ENCODE measurements at regions not wholly inside any gene's neighbourhood (a gene's known extent, or its start where the extent isn't known, plus 50 kb on each side); places are given as distances from the start of the nearest gene placed in this dataset.

- TF ChIP-seq PHF8 (IDR thresholded peaks at IDR 0.05; ENCODE audit: borderline replicate concordance, low read length) = no peak
- no peak for TF ChIP-seq ZFP30 (CRISPR knock-in tag; IDR thresholded peaks at IDR 0.05; ENCODE audit: borderline replicate concordance)
- no peak for TF ChIP-seq USF2 (CRISPR knock-in tag; IDR thresholded peaks at IDR 0.05)
Measured at GRCh38 chr1:239526391-239526790, 140.0 kb downstream of the CHRM3 start (continued).

GRCh38 chr1:239527051-239527693 is 140.8 kb downstream of the CHRM3 start:
- H3K27ac ChIP-seq (ENCODE audit: extremely low read depth, low read depth, low read length) = no peak overlapping the region
- no peaks in the 10 kb centered on the region for H4K20me1 ChIP-seq (replicated peaks; ENCODE audit: control insufficient read depth, insufficient read depth, low read length)
- intact Hi-C loops (cut with micrococcal nuclease) (no loop called here), in situ Hi-C loops (cut with MboI) (no loop called here)
- no peak for ATAC-seq
- H3K4me1 ChIP-seq (replicated peaks in 1 of 2; ENCODE audit: control insufficient read depth in 2 of 2, insufficient read depth in 2 of 2, low read length in 2 of 2) = no peaks in the 10 kb centered on the region
- no peak for DNase-seq (ENCODE audit: extremely low read depth in 1 of 4, low spot score in 3 of 4)
- no peaks in the 10 kb centered on the region for H3K27me3 ChIP-seq (ENCODE audit: control insufficient read depth in 2 of 2, insufficient read depth in 2 of 2, low read length in 2 of 2)
- CTCF ChIA-PET (ENCODE audit: low intra/inter-chr PET ratio) = no interaction called here
- FAIRE-seq = no peak
- POLR2A ChIA-PET = no interaction called here
- H3K9me1 ChIP-seq (ENCODE audit: control insufficient read depth, insufficient read depth, low read length) = no peaks in the 10 kb centered on the region
- no peaks in the 10 kb centered on the region for H3K9me3 ChIP-seq (replicated peaks; ENCODE audit: control insufficient read depth, insufficient read depth, low read depth, low read length)
- WGBS (ENCODE audit: insufficient coverage, low coverage, missing lambda C conversion rate) = 2% methylated on average over 3 of the region's 3 CpGs
- no peak overlapping the region for H2AFZ ChIP-seq (ENCODE audit: low read depth, low read length)
- H3K36me3 ChIP-seq (ENCODE audit: control insufficient read depth, insufficient read depth, low read length) = no peaks in the 10 kb centered on the region
- H3K9ac ChIP-seq (ENCODE audit: insufficient read depth in 1 of 2, low read depth in 2 of 2, low read length in 2 of 2) = no peak overlapping the region
- H3K4me3 ChIP-seq = no peak overlapping the region
- H3K4me2 ChIP-seq (ENCODE audit: insufficient read depth, low read length) = no peak overlapping the region
- H3K79me2 ChIP-seq (ENCODE audit: control insufficient read depth, insufficient read depth, low read length) = no peaks in the 10 kb centered on the region
- no TSS peak for BruUV-seq (replicated peaks)
- TF ChIP-seq ZBTB34 (CRISPR knock-in tag; IDR thresholded peaks at IDR 0.05) (no peak), ZNF197 (CRISPR knock-in tag; IDR thresholded peaks at IDR 0.05; ENCODE audit: low read depth) (no peak), SAP30 (IDR thresholded peaks at IDR 0.05; ENCODE audit: borderline replicate concordance, insufficient read depth, low read depth, low read length, poor library complexity, severe bottlenecking) (no peak), ZNF175 (CRISPR knock-in tag; IDR thresholded peaks at IDR 0.05; ENCODE audit: low read depth) (no peak), ZFP91 (CRISPR knock-in tag; IDR thresholded peaks at IDR 0.05) (no peak), TCF15 (CRISPR knock-in tag; IDR thresholded peaks at IDR 0.05) (no peak), FOXA1 (IDR thresholded peaks at IDR 0.05; ENCODE audit: borderline replicate concordance) (no peak), THRAP3 (IDR thresholded peaks at IDR 0.05; ENCODE audit: borderline replicate concordance) (no peak), ZNF133 (CRISPR knock-in tag; IDR thresholded peaks at IDR 0.05) (no peak)

Measured in K562 (cell line).